B cell (primary cell): ENCODE measurements at regions not wholly inside any gene's neighbourhood (a gene's known extent, or its start where the extent isn't known, plus 50 kb on each side); places are given as distances from the start of the nearest gene placed in this dataset.

Experiments
- ATAC-seq: fragments of 200-7000 bp; cut with Tn5 transposase; one replicate; pipeline ENCODE4 v1.10.0; 2021; ENCODE audit warnings: low read depth, mild to moderate bottlenecking, moderate number of reproducible peaks, moderate library complexity
- CTCF ChIA-PET: fragments of 350-600 bp; sonication (Branson Sonifier 250); formaldehyde crosslinking; loops from one replicate; lab custom pipeline; 2021; ENCODE audit warnings: antibody characterized with exemption, inconsistent platforms; lab: Charles Lee
- POLR2A ChIA-PET: fragments of 350-600 bp; sonication (Branson Sonifier 250); formaldehyde crosslinking; loops from one replicate; lab custom pipeline; 2021; ENCODE audit warnings: antibody characterized with exemption; lab: Charles Lee
- DNase-seq: peaks from one replicate; pipeline ENCODE4 v3.0.0; 2013
- H2AFZ ChIP-seq: 2 replicates; pipeline ENCODE4 v1.6.1; 2012; ENCODE audit warnings: mild to moderate bottlenecking, low read depth, low read length; ENCODE audit not compliant: insufficient read depth, poor library complexity, severe bottlenecking
- H3K27ac ChIP-seq, 2 donors: 1 replicate in 1 of 2; 2 replicates in 1 of 2; pipeline ENCODE4 v1.5.1; 2012 to 2013; ENCODE audit warnings: low read length in 2 of 2, mild to moderate bottlenecking in 2 of 2, moderate library complexity in 1 of 2
- H3K27me3 ChIP-seq, 4 experiments: fragments of 200-600 bp in 1 of 4; sonication (generic) in 1 of 4; replicated peaks in 1 of 4; 1 replicate in 2 of 4; 2 replicates in 2 of 4; pipeline versions ENCODE4 v1.6.1 to v1.7.0; 2013 to 2016; ENCODE audit warnings: low read length in 3 of 4, mild to moderate bottlenecking in 2 of 4, mixed read lengths in 1 of 4, moderate library complexity in 1 of 4; ENCODE audit not compliant: insufficient read depth in 4 of 4, control insufficient read depth in 3 of 4; ENCODE audit errors: control extremely low read depth in 1 of 4
- H3K36me3 ChIP-seq, 2 experiments: replicated peaks in 1 of 2; 1 replicate in 1 of 2; 2 replicates in 1 of 2; pipeline versions ENCODE4 v1.6.1 to v1.7.1; 2013; ENCODE audit warnings: low read length in 1 of 2; ENCODE audit not compliant: insufficient read depth in 2 of 2, control insufficient read depth in 1 of 2; ENCODE audit errors: control extremely low read depth in 1 of 2, extremely low read depth in 1 of 2
- H3K4me1 ChIP-seq, 2 donors: fragments of 200-600 bp in 1 of 2; sonication (generic) in 1 of 2; 1 replicate in 1 of 2; 2 replicates in 1 of 2; pipeline versions ENCODE4 v1.5.1 to v1.6.1; 2013 to 2017; ENCODE audit warnings: low read length in 2 of 2; ENCODE audit not compliant: control insufficient read depth in 2 of 2, insufficient read depth in 2 of 2
- H3K4me2 ChIP-seq: replicated peaks from 2 replicates; pipeline ENCODE3; 2012; ENCODE audit warnings: mild to moderate bottlenecking, low read depth, low read length; ENCODE audit not compliant: poor library complexity, severe bottlenecking
- H3K4me3 ChIP-seq, 5 experiments: fragments of 200-600 bp in 1 of 5; sonication (generic) in 1 of 5; 1 replicate in 3 of 5; 2 replicates in 2 of 5; pipeline versions ENCODE4 v1.5.1 to v1.7.0; 2011 to 2016; ENCODE audit warnings: low read length in 4 of 5, mild to moderate bottlenecking in 4 of 5, low read depth in 2 of 5, control low read depth in 1 of 5, moderate library complexity in 1 of 5; ENCODE audit not compliant: insufficient read depth in 1 of 5; ENCODE audit errors: control extremely low read depth in 1 of 5, extremely low read depth in 1 of 5
- H3K79me2 ChIP-seq: fragments of 200-600 bp; sonication (generic); one replicate; pipeline ENCODE4 v1.6.0; 2016; ENCODE audit warnings: low read length; ENCODE audit not compliant: control insufficient read depth, insufficient read depth
- H3K9ac ChIP-seq: fragments of 200-600 bp; sonication (generic); 2 replicates; pipeline ENCODE4 v1.6.1; 2017; ENCODE audit warnings: mild to moderate bottlenecking, low read length, moderate library complexity
- H3K9me3 ChIP-seq, 3 donors: one replicate each; pipeline versions ENCODE4 v1.6.1 to v1.7.1; 2013; ENCODE audit warnings: low read length in 2 of 3; ENCODE audit not compliant: control insufficient read depth in 2 of 3, insufficient read depth in 1 of 3; ENCODE audit errors: control extremely low read depth in 1 of 3
- H4K20me1 ChIP-seq: 2 replicates; pipeline ENCODE4 v1.6.0; 2012; ENCODE audit warnings: mild to moderate bottlenecking, low read length; ENCODE audit not compliant: insufficient read depth, control insufficient read depth, poor library complexity, severe bottlenecking
- H3K27ac Mint-ChIP-seq: one replicate; pipeline ENCODE4 v1.8.0; 2021; ENCODE audit warnings: mixed read lengths
- H3K27me3 Mint-ChIP-seq: one replicate; pipeline ENCODE4 v1.8.0; 2021; ENCODE audit warnings: mixed read lengths
- H3K4me1 Mint-ChIP-seq: one replicate; pipeline ENCODE4 v1.8.0; 2021; ENCODE audit warnings: mixed read lengths
- H3K4me3 Mint-ChIP-seq: one replicate; pipeline ENCODE4 v1.8.0; 2021; ENCODE audit warnings: mixed read lengths
- H3K9me3 Mint-ChIP-seq: one replicate; pipeline ENCODE4 v1.8.0; 2022; ENCODE audit warnings: mixed read lengths; ENCODE audit not compliant: insufficient read depth
- EZH2 ChIP-seq: IDR thresholded peaks from 2 replicates; pipeline ENCODE4 v1.6.1; 2012; ENCODE audit warnings: borderline replicate concordance, low read depth, mild to moderate bottlenecking, moderate library complexity, low read length; ENCODE audit not compliant: insufficient read depth, poor library complexity, severe bottlenecking
- WGBS: methylation state at CpG from one replicate; pipeline ENCODE4 v1.1.5; 2013; ENCODE audit warnings: missing lambda C conversion rate; ENCODE audit not compliant: insufficient coverage; 5-methylcytosine and 5-hydroxymethylcytosine counted together
- intact Hi-C: fragments of 100-400 bp; cut with micrococcal nuclease; formaldehyde crosslinking; loops from one replicate; pipeline ENCODE4 v1.10.0; 2022
- TF ChIP-seq, protein P1 (sequence below): fragments of 200-600 bp; IDR thresholded peaks from one replicate; pipeline ENCODE4 v1.8.0; 2022; ENCODE audit warnings: antibody characterized with exemption, mild to moderate bottlenecking

DNA sequence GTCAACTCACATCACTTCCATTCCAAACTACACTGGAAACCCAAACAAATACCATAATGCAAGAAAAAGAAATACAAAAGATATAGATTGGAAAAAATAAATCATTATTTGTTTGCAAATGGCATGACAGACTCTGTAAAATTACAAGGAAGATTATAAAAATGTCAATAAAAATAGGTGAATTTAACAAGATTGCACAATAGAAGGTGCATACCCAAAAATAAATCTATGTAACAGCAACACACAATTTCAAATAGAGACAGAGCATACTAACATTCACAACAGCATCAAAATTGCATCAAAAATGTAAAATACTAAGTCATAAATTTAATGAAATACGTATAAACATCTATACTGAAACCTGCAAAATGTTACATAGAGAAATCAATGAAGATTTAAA lies 1140.0 kb upstream of the GJE1 start:
- Histone ChIP-seq H3K27ac (no peak overlapping the region), H3K27me3 (no peaks in the 10 kb centered on the region), H3K36me3 (no peaks in the 10 kb centered on the region), H3K79me2 (no peaks in the 10 kb centered on the region), H3K4me1 (no peaks in the 10 kb centered on the region), H4K20me1 (no peaks in the 10 kb centered on the region), H3K4me2 (no peak overlapping the region), H2AFZ (no peak overlapping the region), H3K4me3 (no peak overlapping the region), H3K9me3 (no peaks in the 10 kb centered on the region), H3K9ac (no peak overlapping the region)
- Mint-ChIP-seq H3K4me3 (no peak overlapping the region), H3K4me1 (no peaks in the 10 kb centered on the region), H3K9me3 (no peaks in the 10 kb centered on the region), H3K27me3 (no peaks in the 10 kb centered on the region), H3K27ac (no peak overlapping the region)
- intact Hi-C loops = no loop called here
- no peak for DNase-seq
- ChIA-PET POLR2A (no interaction called here), CTCF (no interaction called here)
- ATAC-seq = no peak
- no peak for TF ChIP-seq EZH2
- TF ChIP-seq, protein P1, sequence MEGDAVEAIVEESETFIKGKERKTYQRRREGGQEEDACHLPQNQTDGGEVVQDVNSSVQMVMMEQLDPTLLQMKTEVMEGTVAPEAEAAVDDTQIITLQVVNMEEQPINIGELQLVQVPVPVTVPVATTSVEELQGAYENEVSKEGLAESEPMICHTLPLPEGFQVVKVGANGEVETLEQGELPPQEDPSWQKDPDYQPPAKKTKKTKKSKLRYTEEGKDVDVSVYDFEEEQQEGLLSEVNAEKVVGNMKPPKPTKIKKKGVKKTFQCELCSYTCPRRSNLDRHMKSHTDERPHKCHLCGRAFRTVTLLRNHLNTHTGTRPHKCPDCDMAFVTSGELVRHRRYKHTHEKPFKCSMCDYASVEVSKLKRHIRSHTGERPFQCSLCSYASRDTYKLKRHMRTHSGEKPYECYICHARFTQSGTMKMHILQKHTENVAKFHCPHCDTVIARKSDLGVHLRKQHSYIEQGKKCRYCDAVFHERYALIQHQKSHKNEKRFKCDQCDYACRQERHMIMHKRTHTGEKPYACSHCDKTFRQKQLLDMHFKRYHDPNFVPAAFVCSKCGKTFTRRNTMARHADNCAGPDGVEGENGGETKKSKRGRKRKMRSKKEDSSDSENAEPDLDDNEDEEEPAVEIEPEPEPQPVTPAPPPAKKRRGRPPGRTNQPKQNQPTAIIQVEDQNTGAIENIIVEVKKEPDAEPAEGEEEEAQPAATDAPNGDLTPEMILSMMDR = no peak
- no CpG with 5 or more reads among the region's 1 CpG for WGBS

DNA sequence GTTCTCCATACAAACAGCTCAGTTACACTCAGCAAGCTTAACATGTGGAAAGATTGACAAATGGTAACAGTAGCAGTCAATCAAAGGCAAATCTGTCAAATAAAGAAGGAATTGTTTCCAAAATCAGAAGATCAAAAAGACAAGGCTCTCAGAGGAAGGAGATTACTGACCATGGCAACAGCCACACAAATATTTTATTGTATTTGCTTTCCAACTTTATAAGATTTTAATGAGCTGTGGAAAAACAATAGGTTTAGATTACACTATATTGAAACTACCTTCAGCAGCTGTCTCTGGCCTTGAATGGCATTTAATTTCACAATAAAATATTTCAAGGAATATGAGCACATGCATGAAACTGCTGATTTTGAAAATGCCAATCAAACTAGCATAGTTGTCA lies 1143.9 kb upstream of the GJE1 start:
- Histone ChIP-seq H3K4me3 (no peak overlapping the region), H3K79me2 (no peaks in the 10 kb centered on the region), H3K27ac (no peak overlapping the region), H3K9me3 (no peaks in the 10 kb centered on the region), H2AFZ (no peak overlapping the region), H3K36me3 (no peaks in the 10 kb centered on the region), H3K4me1 (no peaks in the 10 kb centered on the region), H3K4me2 (no peak overlapping the region), H4K20me1 (no peaks in the 10 kb centered on the region), H3K9ac (no peak overlapping the region), H3K27me3 (no peaks in the 10 kb centered on the region)
- H3K27me3 Mint-ChIP-seq = no peaks in the 10 kb centered on the region
- H3K27ac Mint-ChIP-seq = no peak overlapping the region
- ChIA-PET POLR2A (no interaction called here), CTCF (no interaction called here)
- intact Hi-C loops = no loop called here
- H3K9me3 Mint-ChIP-seq = no peaks in the 10 kb centered on the region
- H3K4me3 Mint-ChIP-seq = no peak overlapping the region
- no peaks in the 10 kb centered on the region for H3K4me1 Mint-ChIP-seq
- no peak for TF ChIP-seq EZH2
- TF ChIP-seq, protein P1 = no peak
- DNase-seq (no peak), ATAC-seq (no peak)
